ENCODE measurements at regions not wholly inside any gene's neighbourhood (a gene's known extent, or its start where the extent isn't known, plus 50 kb on each side); places are given as distances from the start of the nearest gene placed in this dataset.

- no peak for DNase-seq (ENCODE audit: low spot score in 2 of 2)
- H3K27ac ChIP-seq: no peak overlapping the region
- H3K27me3 ChIP-seq: no peaks in the 10 kb centered on the region
- H3K36me3 ChIP-seq: no peaks in the 10 kb centered on the region
- no peaks in the 10 kb centered on the region for H3K9me3 ChIP-seq
- H3K4me3 ChIP-seq: no peak overlapping the region
- intact Hi-C loops (cut with DNase I; ENCODE audit: low total_unique reads): no loop called here
- no peaks in the 10 kb centered on the region for H3K4me1 ChIP-seq
- TF ChIP-seq POLR2A (IDR thresholded peaks at IDR 0.05) (no peak), POLR2AphosphoS5 (IDR thresholded peaks at IDR 0.05) (no peak)
- TF ChIP-seq, protein P1, sequence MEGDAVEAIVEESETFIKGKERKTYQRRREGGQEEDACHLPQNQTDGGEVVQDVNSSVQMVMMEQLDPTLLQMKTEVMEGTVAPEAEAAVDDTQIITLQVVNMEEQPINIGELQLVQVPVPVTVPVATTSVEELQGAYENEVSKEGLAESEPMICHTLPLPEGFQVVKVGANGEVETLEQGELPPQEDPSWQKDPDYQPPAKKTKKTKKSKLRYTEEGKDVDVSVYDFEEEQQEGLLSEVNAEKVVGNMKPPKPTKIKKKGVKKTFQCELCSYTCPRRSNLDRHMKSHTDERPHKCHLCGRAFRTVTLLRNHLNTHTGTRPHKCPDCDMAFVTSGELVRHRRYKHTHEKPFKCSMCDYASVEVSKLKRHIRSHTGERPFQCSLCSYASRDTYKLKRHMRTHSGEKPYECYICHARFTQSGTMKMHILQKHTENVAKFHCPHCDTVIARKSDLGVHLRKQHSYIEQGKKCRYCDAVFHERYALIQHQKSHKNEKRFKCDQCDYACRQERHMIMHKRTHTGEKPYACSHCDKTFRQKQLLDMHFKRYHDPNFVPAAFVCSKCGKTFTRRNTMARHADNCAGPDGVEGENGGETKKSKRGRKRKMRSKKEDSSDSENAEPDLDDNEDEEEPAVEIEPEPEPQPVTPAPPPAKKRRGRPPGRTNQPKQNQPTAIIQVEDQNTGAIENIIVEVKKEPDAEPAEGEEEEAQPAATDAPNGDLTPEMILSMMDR (IDR thresholded peaks at IDR 0.05): no peak
Measured at GRCh38 chr14:22118899-22119477, 445.4 kb upstream of the OR4E1 start.

GRCh38 chr14:22113401-22113800, 439.8 kb upstream of the OR4E1 start:
- Histone ChIP-seq H3K36me3 (no peaks in the 10 kb centered on the region), H3K27me3 (no peaks in the 10 kb centered on the region), H3K4me3 (no peak overlapping the region), H3K27ac (no peak overlapping the region), H3K4me1 (no peaks in the 10 kb centered on the region), H3K9me3 (no peaks in the 10 kb centered on the region)
- no peak for DNase-seq (ENCODE audit: low spot score in 2 of 2)
- intact Hi-C loops (cut with DNase I; ENCODE audit: low total_unique reads): no loop called here
- TF ChIP-seq, protein P1 (IDR thresholded peaks at IDR 0.05): no peak
- TF ChIP-seq POLR2AphosphoS5 (IDR thresholded peaks at IDR 0.05) (no peak), POLR2A (IDR thresholded peaks at IDR 0.05) (no peak)

- DNase-seq (ENCODE audit: low spot score in 2 of 2): no peak
- H3K4me3 ChIP-seq: no peak overlapping the region
- no peaks in the 10 kb centered on the region for H3K36me3 ChIP-seq
- TF ChIP-seq, protein P1 (IDR thresholded peaks at IDR 0.05): no peak
- TF ChIP-seq POLR2AphosphoS5 (IDR thresholded peaks at IDR 0.05) (no peak), POLR2A (IDR thresholded peaks at IDR 0.05) (no peak)
- no peaks in the 10 kb centered on the region for H3K4me1 ChIP-seq
- intact Hi-C loops (cut with DNase I; ENCODE audit: low total_unique reads): no loop called here
- H3K27ac ChIP-seq: no peak overlapping the region
- no peaks in the 10 kb centered on the region for H3K27me3 ChIP-seq
- H3K9me3 ChIP-seq: no peaks in the 10 kb centered on the region
Measured at GRCh38 chr14:22112004-22112403, 438.4 kb upstream of the OR4E1 start.

DNA sequence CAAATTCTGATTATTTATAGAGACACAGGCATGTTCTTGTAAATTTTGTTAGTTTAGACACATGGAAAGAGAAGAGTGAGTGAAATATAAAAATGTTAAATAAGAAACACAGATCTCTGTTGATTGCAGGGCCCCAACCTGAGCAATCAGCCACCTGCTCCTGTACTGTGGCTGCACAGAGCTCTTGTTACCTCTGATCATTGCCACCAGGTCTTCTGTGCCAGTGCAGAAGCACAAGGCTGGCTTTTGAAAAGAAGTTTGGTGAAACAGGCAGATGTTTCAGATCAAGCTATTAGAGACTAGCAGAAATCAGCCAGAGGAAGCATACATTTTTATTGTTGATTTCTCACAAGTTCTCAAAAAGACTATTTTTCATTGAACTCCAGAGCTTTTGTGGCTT, 434.1 kb upstream of the OR4E1 start:
- Histone ChIP-seq H3K36me3 (no peaks in the 10 kb centered on the region), H3K9me3 (no peaks in the 10 kb centered on the region), H3K4me3 (no peak overlapping the region), H3K4me1 (no peaks in the 10 kb centered on the region), H3K27ac (no peak overlapping the region), H3K27me3 (no peaks in the 10 kb centered on the region)
- no peak for DNase-seq (ENCODE audit: low spot score in 2 of 2)
- intact Hi-C loops (cut with DNase I; ENCODE audit: low total_unique reads): no loop called here
- TF ChIP-seq, protein P1 (IDR thresholded peaks at IDR 0.05): no peak
- TF ChIP-seq POLR2AphosphoS5 (IDR thresholded peaks at IDR 0.05): no peak
- no peak for TF ChIP-seq POLR2A (IDR thresholded peaks at IDR 0.05)

GRCh38 chr14:22106700-22107697, 433.4 kb upstream of the OR4E1 start:
- no peak overlapping the region for H3K4me3 ChIP-seq
- no peaks in the 10 kb centered on the region for H3K27me3 ChIP-seq
- TF ChIP-seq POLR2A (IDR thresholded peaks at IDR 0.05): no peak
- TF ChIP-seq POLR2AphosphoS5 (IDR thresholded peaks at IDR 0.05): no peak
- TF ChIP-seq, protein P1 (IDR thresholded peaks at IDR 0.05): no peak
- no peaks in the 10 kb centered on the region for H3K9me3 ChIP-seq
- no peaks in the 10 kb centered on the region for H3K4me1 ChIP-seq
- no peaks in the 10 kb centered on the region for H3K36me3 ChIP-seq
- intact Hi-C loops (cut with DNase I; ENCODE audit: low total_unique reads): no loop called here
- no peak overlapping the region for H3K27ac ChIP-seq
- no peak for DNase-seq (ENCODE audit: low spot score in 2 of 2)
